ENCODE measurements at regions not wholly inside any gene's neighbourhood (a gene's known extent, or its start where the extent isn't known, plus 50 kb on each side); places are given as distances from the start of the nearest gene placed in this dataset.

- no peaks in the 10 kb centered on the region for H3K36me3 ChIP-seq
- H3K27ac ChIP-seq, result no peak overlapping the region
- H3K9me3 ChIP-seq (ENCODE audit: low read depth), result no peaks in the 10 kb centered on the region
- no peak overlapping the region for H3K4me3 ChIP-seq
- peak in 1 of 2 donors; percentile 25 for DNase-seq (ENCODE audit: low read depth in 1 of 2, low spot score in 1 of 2)
- no peaks in the 10 kb centered on the region for H3K27me3 ChIP-seq
- no peak for TF ChIP-seq CTCF (IDR thresholded peaks at IDR 0.05; ENCODE audit: low read depth, low read length)
- no peaks in the 10 kb centered on the region for H3K4me1 ChIP-seq (ENCODE audit: low read depth)
Observed at GRCh38 chrX:42934020-42934726, 156.2 kb upstream of the PPP1R2C start.

GRCh38 chrX:42941671-42942070, 163.7 kb upstream of the PPP1R2C start:
- DNase-seq (ENCODE audit: low read depth in 1 of 2, low spot score in 1 of 2), result no peak
- no peaks in the 10 kb centered on the region for H3K4me1 ChIP-seq (ENCODE audit: low read depth)
- TF ChIP-seq CTCF (IDR thresholded peaks at IDR 0.05; ENCODE audit: low read depth, low read length), result no peak
- no peaks in the 10 kb centered on the region for H3K27me3 ChIP-seq
- no peaks in the 10 kb centered on the region for H3K9me3 ChIP-seq (ENCODE audit: low read depth)
- H3K27ac ChIP-seq, result no peak overlapping the region
- H3K36me3 ChIP-seq, result no peaks in the 10 kb centered on the region
- H3K4me3 ChIP-seq, result no peak overlapping the region

DNA sequence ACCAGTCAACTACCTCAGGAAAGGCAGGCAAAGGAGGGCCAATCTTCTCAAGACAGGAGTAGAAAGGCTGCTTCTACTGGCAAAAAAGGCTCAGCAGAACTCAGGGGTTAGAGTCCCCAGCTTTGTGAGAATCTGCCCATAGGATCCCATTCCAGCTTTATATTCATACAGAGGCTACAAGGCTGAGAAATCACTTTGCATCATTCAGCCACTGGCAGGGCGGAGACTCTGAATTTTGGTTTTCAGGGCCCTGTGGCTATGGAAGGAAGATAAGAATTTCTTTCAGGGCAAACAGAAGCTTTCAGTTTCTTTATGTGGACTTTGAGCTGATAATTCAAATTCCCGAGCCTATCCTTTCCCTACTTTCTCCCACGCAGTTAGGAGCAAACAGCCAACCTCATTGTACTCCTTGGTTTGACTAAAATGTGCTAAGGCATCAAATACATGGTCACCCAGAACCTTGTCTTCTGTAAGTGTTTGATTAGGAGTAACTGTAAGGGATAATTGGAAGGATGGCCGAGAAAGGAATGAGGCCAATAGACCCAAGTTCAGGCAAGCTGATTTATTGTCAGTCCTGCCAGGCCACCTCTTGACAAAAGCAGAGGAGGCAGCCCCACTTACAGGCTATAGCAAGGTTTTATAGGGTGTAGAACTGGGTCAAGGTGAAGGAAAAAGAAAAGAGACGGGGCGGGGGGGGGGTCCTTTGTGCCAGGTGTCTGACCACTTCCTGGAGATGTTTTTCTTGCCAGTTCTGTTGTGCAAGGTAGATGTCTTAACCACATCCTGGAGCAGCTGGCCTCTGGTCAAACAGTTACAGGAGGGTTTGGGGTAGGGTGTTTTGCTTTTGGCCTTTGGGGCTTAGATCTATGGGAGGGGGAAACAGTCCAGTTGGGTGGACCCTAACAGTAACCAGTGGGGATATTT, 165.3 kb upstream of the PPP1R2C start:
- no peak for TF ChIP-seq CTCF (IDR thresholded peaks at IDR 0.05; ENCODE audit: low read depth, low read length)
- no peaks in the 10 kb centered on the region for H3K4me1 ChIP-seq (ENCODE audit: low read depth)
- peak in 1 of 2 donors; percentile 3 for DNase-seq (ENCODE audit: low read depth in 1 of 2, low spot score in 1 of 2)
- no peaks in the 10 kb centered on the region for H3K27me3 ChIP-seq
- H3K27ac ChIP-seq, result no peak overlapping the region
- H3K4me3 ChIP-seq, result no peak overlapping the region
- no peaks in the 10 kb centered on the region for H3K9me3 ChIP-seq (ENCODE audit: low read depth)
- no peaks in the 10 kb centered on the region for H3K36me3 ChIP-seq

DNA sequence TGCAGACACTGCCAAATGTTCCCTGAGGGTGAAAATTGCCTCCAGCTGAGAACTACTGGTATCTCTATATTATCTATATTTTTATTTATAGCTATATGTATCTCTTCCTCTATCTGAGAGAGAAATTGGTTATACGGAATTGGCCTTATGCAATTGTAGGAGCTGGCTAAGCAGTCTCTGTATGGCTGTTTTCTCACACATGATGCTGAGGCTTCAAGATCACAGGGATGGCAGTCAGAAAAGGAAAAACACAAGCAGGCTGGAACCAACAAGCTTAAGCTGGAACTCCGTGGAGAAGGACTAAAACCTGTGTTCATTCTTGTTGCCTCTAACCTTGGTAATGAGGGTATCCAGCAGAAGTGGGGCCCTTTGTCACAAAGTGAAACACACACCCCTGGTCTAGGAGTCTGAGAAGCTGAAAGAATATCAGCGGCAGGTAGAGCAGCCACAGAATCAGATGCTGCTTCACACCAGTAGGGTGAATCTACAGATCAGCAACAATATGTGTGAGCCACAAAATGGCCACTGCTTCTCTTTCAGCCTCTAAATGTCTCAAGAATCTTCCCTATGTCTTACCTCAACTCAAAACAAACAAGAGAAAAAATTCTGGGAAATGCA, 166.5 kb upstream of the PPP1R2C start:
- no peaks in the 10 kb centered on the region for H3K36me3 ChIP-seq
- no peak overlapping the region for H3K4me3 ChIP-seq
- TF ChIP-seq CTCF (IDR thresholded peaks at IDR 0.05; ENCODE audit: low read depth, low read length), result no peak
- no peak for DNase-seq (ENCODE audit: low read depth in 1 of 2, low spot score in 1 of 2)
- H3K4me1 ChIP-seq (ENCODE audit: low read depth), result no peaks in the 10 kb centered on the region
- no peak overlapping the region for H3K27ac ChIP-seq
- no peaks in the 10 kb centered on the region for H3K27me3 ChIP-seq
- no peaks in the 10 kb centered on the region for H3K9me3 ChIP-seq (ENCODE audit: low read depth)

- H3K36me3 ChIP-seq, result no peaks in the 10 kb centered on the region
- H3K9me3 ChIP-seq (ENCODE audit: low read depth), result no peaks in the 10 kb centered on the region
- H3K27me3 ChIP-seq, result no peaks in the 10 kb centered on the region
- H3K4me3 ChIP-seq, result no peak overlapping the region
- TF ChIP-seq CTCF (IDR thresholded peaks at IDR 0.05; ENCODE audit: low read depth, low read length), result no peak
- no peaks in the 10 kb centered on the region for H3K4me1 ChIP-seq (ENCODE audit: low read depth)
- H3K27ac ChIP-seq, result no peak overlapping the region
- no peak for DNase-seq (ENCODE audit: low read depth in 1 of 2, low spot score in 1 of 2)
Observed at GRCh38 chrX:42946544-42947194, 168.7 kb upstream of the PPP1R2C start.
